WTC11 (cell line): ENCODE measurements at regions not wholly inside any gene's neighbourhood (a gene's known extent, or its start where the extent isn't known, plus 50 kb on each side); places are given as distances from the start of the nearest gene placed in this dataset.

Experiments used
- CTCF ChIP-seq: fragments of 200-600 bp; IDR thresholded peaks from 2 replicates; pipeline ENCODE4 v1.8.0; 2022; ENCODE audit warnings: antibody characterized with exemption
- GABPB1 ChIP-seq: sonication (generic); formaldehyde crosslinking; IDR thresholded peaks from 2 replicates; pipeline ENCODE4 v1.8.1; 2023; ENCODE audit warnings: mild to moderate bottlenecking, missing genetic modification reagents
- MXD4 ChIP-seq: fragments of 250-450 bp; sonication (Bioruptor Pico); IDR thresholded peaks from 2 replicates; pipeline ENCODE4 v1.8.0; 2021; ENCODE audit warnings: mild to moderate bottlenecking, moderate library complexity, borderline replicate concordance
- NR2C2 ChIP-seq: sonication (generic); formaldehyde crosslinking; IDR thresholded peaks from 2 replicates; pipeline ENCODE4 v1.8.0; 2022; ENCODE audit warnings: mild to moderate bottlenecking, missing genetic modification reagents
- SMAD4 ChIP-seq: sonication (generic); formaldehyde crosslinking; IDR thresholded peaks from 2 replicates; pipeline ENCODE4 v1.8.0; 2022; ENCODE audit warnings: mild to moderate bottlenecking, missing genetic modification reagents
- SP1 ChIP-seq: sonication (generic); formaldehyde crosslinking; conservative IDR thresholded peaks from 2 replicates; pipeline ENCODE4 v1.8.1; 2022; ENCODE audit warnings: missing genetic modification reagents
- USF1 ChIP-seq: sonication (generic); formaldehyde crosslinking; IDR thresholded peaks from 2 replicates; pipeline ENCODE4 v1.8.0; 2022; ENCODE audit warnings: mild to moderate bottlenecking, missing genetic modification reagents
- ZNF232 ChIP-seq: sonication (generic); formaldehyde crosslinking; IDR thresholded peaks from 2 replicates; pipeline ENCODE4 v1.8.0; 2022; ENCODE audit warnings: mild to moderate bottlenecking, missing genetic modification reagents
- ZNF512 ChIP-seq: sonication (generic); formaldehyde crosslinking; IDR thresholded peaks from 2 replicates; pipeline ENCODE4 v1.8.1; 2022; ENCODE audit warnings: missing genetic modification reagents, borderline replicate concordance
- ZNF671 ChIP-seq: fragments of 250-450 bp; sonication (Bioruptor Pico); IDR thresholded peaks from 2 replicates; pipeline ENCODE4 v1.8.0; 2021; ENCODE audit warnings: mild to moderate bottlenecking
- TF ChIP-seq, protein P1 (sequence below): sonication (generic); formaldehyde crosslinking; IDR thresholded peaks from 2 replicates; pipeline ENCODE4 v1.8.0; 2023; ENCODE audit warnings: missing genetic modification reagents, mild to moderate bottlenecking, borderline replicate concordance

- no peak for TF ChIP-seq SP1 (CRISPR knock-in tag)
- no peak for TF ChIP-seq CTCF
- no peak for TF ChIP-seq ZNF232 (CRISPR knock-in tag)
- TF ChIP-seq USF1 (CRISPR knock-in tag), result no peak
- TF ChIP-seq, protein P1, sequence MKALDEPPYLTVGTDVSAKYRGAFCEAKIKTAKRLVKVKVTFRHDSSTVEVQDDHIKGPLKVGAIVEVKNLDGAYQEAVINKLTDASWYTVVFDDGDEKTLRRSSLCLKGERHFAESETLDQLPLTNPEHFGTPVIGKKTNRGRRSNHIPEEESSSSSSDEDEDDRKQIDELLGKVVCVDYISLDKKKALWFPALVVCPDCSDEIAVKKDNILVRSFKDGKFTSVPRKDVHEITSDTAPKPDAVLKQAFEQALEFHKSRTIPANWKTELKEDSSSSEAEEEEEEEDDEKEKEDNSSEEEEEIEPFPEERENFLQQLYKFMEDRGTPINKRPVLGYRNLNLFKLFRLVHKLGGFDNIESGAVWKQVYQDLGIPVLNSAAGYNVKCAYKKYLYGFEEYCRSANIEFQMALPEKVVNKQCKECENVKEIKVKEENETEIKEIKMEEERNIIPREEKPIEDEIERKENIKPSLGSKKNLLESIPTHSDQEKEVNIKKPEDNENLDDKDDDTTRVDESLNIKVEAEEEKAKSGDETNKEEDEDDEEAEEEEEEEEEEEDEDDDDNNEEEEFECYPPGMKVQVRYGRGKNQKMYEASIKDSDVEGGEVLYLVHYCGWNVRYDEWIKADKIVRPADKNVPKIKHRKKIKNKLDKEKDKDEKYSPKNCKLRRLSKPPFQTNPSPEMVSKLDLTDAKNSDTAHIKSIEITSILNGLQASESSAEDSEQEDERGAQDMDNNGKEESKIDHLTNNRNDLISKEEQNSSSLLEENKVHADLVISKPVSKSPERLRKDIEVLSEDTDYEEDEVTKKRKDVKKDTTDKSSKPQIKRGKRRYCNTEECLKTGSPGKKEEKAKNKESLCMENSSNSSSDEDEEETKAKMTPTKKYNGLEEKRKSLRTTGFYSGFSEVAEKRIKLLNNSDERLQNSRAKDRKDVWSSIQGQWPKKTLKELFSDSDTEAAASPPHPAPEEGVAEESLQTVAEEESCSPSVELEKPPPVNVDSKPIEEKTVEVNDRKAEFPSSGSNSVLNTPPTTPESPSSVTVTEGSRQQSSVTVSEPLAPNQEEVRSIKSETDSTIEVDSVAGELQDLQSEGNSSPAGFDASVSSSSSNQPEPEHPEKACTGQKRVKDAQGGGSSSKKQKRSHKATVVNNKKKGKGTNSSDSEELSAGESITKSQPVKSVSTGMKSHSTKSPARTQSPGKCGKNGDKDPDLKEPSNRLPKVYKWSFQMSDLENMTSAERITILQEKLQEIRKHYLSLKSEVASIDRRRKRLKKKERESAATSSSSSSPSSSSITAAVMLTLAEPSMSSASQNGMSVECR (CRISPR knock-in tag), result no peak
- no peak for TF ChIP-seq ZNF671
- no peak for TF ChIP-seq MXD4 (CRISPR knock-in tag)
- TF ChIP-seq NR2C2 (CRISPR knock-in tag), result no peak
- no peak for TF ChIP-seq ZNF512
- TF ChIP-seq GABPB1 (CRISPR knock-in tag), result no peak
- no peak for TF ChIP-seq SMAD4 (CRISPR knock-in tag)
These were observed 721.1 kb upstream of the TMPRSS15 start for GRCh38 chr21:19124691-19125090.
